Ishikawa (cell line): ENCODE measurements at regions not wholly inside any gene's neighbourhood (a gene's known extent, or its start where the extent isn't known, plus 50 kb on each side); places are given as distances from the start of the nearest gene placed in this dataset.

ENCODE experiments used
- CEBPB ChIP-seq: IDR thresholded peaks from 2 replicates; pipeline ENCODE4 v1.6.1; 2012
- CREB1 ChIP-seq: IDR thresholded peaks from 2 replicates; pipeline ENCODE4 v1.6.1; 2012; ENCODE audit warnings: low read depth
- EGR1 ChIP-seq: IDR thresholded peaks from 2 replicates; pipeline ENCODE4 v1.6.1; 2012
- EP300 ChIP-seq: IDR thresholded peaks from 2 replicates; pipeline ENCODE4 v1.6.1; 2012; ENCODE audit warnings: borderline replicate concordance
- FOXM1 ChIP-seq: IDR thresholded peaks from 2 replicates; pipeline ENCODE4 v1.6.1; 2012; ENCODE audit warnings: low read depth, borderline replicate concordance
- NFIC ChIP-seq: IDR thresholded peaks from 2 replicates; pipeline ENCODE4 v1.6.1; 2012
- RAD21 ChIP-seq: IDR thresholded peaks from 2 replicates; pipeline ENCODE4 v1.6.1; 2012; ENCODE audit warnings: low read depth
- TAF1 ChIP-seq: IDR thresholded peaks from 2 replicates; pipeline ENCODE4 v1.6.1; 2012; ENCODE audit warnings: low read depth, mild to moderate bottlenecking
- TCF12 ChIP-seq: IDR thresholded peaks from 2 replicates; pipeline ENCODE4 v1.6.1; 2012; ENCODE audit warnings: low read depth
- TEAD4 ChIP-seq: IDR thresholded peaks from 2 replicates; pipeline ENCODE4 v1.6.1; 2012
- YY1 ChIP-seq: IDR thresholded peaks from 2 replicates; pipeline ENCODE4 v1.6.1; 2012; ENCODE audit warnings: low read depth
- ZBTB7A ChIP-seq: IDR thresholded peaks from 2 replicates; pipeline ENCODE4 v1.6.1; 2012; ENCODE audit warnings: low read depth
- TF ChIP-seq, protein P1 (sequence below): IDR thresholded peaks from 2 replicates; pipeline ENCODE4 v1.6.1; 2012
- TF ChIP-seq, protein P2 (sequence below): IDR thresholded peaks from 2 replicates; pipeline ENCODE4 v1.6.1; 2012; ENCODE audit warnings: low read depth, mild to moderate bottlenecking
- TF ChIP-seq, protein P3 (sequence below): IDR thresholded peaks from 2 replicates; pipeline ENCODE4 v1.6.1; 2012

DNA sequence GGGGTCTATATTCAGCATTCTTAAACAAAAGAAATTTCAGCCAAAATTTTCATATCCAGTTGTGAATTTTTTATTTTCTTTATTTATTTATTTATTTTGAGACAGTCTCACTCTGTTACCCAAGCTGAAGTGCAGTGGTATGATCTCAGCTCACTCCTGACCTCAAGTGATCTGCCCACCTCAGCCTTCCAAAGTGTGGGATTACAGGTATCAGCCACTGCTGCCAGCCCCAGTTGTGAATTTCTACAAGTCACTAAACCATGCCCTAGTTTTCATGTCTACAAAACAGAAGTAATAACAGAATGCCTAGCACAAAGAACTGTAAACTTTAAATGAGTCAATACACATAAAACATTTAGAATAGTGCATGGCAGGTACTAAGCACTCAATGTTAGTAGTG lies 254.2 kb downstream of the C12orf50 start:
- TF ChIP-seq, protein P1, sequence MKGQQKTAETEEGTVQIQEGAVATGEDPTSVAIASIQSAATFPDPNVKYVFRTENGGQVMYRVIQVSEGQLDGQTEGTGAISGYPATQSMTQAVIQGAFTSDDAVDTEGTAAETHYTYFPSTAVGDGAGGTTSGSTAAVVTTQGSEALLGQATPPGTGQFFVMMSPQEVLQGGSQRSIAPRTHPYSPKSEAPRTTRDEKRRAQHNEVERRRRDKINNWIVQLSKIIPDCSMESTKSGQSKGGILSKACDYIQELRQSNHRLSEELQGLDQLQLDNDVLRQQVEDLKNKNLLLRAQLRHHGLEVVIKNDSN: no peak
- TF ChIP-seq TEAD4: no peak

DNA sequence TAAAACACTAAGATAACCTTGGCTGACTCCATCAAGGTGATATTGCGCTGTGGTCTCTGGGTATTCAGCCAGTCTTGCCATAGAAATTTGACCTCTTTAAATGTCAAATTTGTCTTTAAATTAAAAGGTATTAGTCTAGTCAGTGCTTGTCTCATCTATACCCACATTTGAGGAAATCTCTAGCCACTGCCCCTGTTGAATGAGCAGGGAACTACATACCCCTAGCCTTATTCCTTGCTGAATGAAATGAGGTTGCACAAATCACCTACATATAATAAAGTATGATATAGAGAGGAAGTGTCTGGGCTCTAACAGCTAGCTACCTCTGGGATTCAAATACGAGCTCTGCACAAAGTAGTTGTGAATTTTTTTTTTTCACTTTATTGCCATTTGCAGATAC lies 256.8 kb downstream of the C12orf50 start:
- TF ChIP-seq TEAD4 (no peak), EGR1 (no peak), CREB1 (no peak), FOXM1 (no peak), YY1 (no peak), EP300 (no peak), CEBPB (no peak), TAF1 (no peak), TCF12 (no peak), ZBTB7A (no peak), NFIC (no peak), RAD21 (no peak)
- TF ChIP-seq, protein P1: no peak
- TF ChIP-seq, protein P2, sequence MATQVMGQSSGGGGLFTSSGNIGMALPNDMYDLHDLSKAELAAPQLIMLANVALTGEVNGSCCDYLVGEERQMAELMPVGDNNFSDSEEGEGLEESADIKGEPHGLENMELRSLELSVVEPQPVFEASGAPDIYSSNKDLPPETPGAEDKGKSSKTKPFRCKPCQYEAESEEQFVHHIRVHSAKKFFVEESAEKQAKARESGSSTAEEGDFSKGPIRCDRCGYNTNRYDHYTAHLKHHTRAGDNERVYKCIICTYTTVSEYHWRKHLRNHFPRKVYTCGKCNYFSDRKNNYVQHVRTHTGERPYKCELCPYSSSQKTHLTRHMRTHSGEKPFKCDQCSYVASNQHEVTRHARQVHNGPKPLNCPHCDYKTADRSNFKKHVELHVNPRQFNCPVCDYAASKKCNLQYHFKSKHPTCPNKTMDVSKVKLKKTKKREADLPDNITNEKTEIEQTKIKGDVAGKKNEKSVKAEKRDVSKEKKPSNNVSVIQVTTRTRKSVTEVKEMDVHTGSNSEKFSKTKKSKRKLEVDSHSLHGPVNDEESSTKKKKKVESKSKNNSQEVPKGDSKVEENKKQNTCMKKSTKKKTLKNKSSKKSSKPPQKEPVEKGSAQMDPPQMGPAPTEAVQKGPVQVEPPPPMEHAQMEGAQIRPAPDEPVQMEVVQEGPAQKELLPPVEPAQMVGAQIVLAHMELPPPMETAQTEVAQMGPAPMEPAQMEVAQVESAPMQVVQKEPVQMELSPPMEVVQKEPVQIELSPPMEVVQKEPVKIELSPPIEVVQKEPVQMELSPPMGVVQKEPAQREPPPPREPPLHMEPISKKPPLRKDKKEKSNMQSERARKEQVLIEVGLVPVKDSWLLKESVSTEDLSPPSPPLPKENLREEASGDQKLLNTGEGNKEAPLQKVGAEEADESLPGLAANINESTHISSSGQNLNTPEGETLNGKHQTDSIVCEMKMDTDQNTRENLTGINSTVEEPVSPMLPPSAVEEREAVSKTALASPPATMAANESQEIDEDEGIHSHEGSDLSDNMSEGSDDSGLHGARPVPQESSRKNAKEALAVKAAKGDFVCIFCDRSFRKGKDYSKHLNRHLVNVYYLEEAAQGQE: no peak
- TF ChIP-seq, protein P3, sequence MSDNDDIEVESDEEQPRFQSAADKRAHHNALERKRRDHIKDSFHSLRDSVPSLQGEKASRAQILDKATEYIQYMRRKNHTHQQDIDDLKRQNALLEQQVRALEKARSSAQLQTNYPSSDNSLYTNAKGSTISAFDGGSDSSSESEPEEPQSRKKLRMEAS: no peak

DNA sequence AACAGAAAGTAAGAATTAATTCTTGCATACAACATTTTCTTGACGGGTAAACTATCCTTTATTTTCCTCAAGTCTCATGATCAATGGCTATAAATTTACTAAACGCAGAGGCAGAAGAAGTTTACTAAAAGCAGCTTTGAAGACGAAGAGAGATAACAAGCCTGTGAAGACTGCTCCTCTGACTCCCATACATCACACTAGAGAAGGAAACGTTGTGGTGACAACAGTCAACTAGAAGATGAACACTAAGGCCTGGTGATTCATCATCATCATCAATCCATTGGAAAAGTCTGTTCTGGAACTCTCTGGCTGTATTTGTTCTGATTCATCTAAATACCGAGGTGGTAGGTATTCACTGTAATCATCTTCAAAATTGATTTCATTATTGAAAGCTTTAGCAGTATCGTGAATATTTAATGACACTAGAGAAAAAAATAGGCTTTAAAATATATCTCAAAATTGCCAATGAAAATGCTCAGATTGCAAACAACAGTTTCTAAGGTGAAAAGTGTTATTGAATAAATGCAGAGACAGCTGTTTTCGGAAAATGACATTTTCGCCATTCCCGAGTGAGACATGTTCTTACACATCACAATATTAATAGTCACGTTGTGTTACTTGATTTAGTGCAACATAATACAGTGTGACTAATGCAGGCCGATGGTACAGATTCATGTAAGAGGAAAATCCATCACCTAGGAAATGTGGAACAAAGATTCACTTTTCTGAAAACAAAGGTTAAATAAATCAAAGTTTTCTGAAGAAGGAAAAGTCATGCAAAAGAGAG lies 260.5 kb downstream of the C12orf50 start:
- TF ChIP-seq TAF1 (no peak), ZBTB7A (no peak), TEAD4 (no peak), NFIC (no peak), RAD21 (no peak), YY1 (no peak), EP300 (no peak), FOXM1 (no peak)
- TF ChIP-seq, protein P2: no peak

DNA sequence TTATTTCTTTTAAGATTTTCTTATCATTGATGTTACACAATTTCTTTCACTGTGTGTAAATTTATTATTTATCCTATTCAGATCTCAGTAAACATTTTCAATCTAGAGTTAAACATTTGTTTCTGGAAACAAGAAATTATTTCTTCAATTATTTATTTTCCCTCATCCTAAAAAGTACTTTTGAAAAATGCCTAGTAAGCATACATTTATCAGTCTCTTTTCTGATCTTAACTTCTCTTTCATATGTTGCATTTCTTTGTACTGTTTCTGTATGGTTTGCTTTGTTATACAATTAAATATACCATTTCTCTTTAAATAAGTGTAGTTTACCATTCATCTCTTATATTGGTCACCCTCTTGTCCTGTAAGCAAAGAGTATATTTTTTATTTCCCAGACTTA lies 263.2 kb downstream of the C12orf50 start:
- TF ChIP-seq, protein P2: no peak
- no peak for TF ChIP-seq ZBTB7A
- no peak for TF ChIP-seq TAF1
- no peak for TF ChIP-seq FOXM1
- TF ChIP-seq NFIC: no peak

DNA sequence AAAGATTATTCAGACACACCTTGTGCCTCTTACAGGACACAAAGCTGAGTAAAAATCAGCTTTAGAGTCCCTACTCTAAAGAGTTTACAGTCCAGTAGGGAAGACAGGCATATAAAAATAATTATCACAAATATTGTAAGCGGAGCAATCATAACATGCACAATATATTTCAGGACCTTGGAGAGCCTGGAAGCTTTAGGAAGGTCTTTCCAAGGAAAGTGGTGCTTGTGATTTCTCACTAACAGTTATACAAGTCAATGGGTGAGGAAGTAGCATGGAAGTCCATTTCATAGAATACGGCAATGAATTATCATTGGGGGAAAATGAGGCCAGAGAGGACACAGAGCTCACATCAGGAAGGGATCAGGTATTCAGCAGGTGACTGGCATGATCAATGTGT lies 268.3 kb downstream of the C12orf50 start:
- TF ChIP-seq, protein P2: peak; percentile 79
- no peak for TF ChIP-seq FOXM1
